HTR-8/SVneo (cell line): ENCODE measurements at regions not wholly inside any gene's neighbourhood (a gene's known extent, or its start where the extent isn't known, plus 50 kb on each side); places are given as distances from the start of the nearest gene placed in this dataset.
"Not testable (repeated sequence)": the region's sequence is repeated elsewhere in the genome, so short reads cannot be mapped to it uniquely, and the experiment has no call there.

ENCODE experiments used
- DNase-seq: peaks from one replicate; pipeline ENCODE4 v3.0.0; 2011; ENCODE audit warnings: low spot score, mixed read lengths; ENCODE audit not compliant: insufficient read length
- FAIRE-seq: peaks from 2 replicates; lab custom pipeline; 2011; peaks lifted over from hg19 to GRCh38; lab: Jason Lieb, UNC

DNA sequence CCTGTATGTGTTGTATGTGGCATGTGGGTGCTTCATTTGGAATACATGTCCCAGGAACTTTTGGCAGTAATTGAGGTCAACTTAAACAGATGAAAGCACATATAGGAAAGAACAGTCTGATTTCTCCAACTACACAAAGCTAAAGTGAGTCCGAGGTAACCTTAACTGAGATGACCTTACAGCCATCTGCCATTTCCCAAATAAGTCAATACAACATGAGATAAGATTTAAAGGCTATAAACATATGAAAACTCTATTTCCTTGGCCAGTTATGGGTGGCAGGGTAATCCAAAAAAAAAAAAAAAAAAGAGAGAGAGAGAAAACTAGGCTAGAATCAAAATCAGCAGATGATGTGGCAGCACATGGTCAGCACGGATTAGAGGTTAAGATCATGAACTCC lies 1068.3 kb downstream of the KHDRBS2 start:
- DNase-seq = no peak
- FAIRE-seq = no peak

DNA sequence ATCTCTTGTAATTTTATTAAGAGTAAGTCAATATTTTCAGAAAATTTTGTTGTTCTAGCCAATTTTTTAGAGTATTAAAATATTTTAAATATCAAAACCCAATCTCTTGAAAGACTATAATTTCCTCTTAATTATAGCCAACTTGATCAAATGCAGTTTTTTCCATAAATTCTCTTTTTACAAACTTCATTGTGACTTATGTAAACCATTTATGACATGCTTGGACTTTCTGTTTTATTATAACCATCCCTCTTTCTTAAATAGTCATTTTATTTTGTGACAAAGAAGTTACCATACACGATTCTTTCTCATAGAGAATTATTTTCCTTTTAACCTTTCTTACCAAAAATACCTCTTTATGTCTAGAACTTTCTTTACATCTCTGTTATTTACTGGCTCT lies 1075.5 kb downstream of the KHDRBS2 start:
- DNase-seq (no peak), FAIRE-seq (no peak)

DNA sequence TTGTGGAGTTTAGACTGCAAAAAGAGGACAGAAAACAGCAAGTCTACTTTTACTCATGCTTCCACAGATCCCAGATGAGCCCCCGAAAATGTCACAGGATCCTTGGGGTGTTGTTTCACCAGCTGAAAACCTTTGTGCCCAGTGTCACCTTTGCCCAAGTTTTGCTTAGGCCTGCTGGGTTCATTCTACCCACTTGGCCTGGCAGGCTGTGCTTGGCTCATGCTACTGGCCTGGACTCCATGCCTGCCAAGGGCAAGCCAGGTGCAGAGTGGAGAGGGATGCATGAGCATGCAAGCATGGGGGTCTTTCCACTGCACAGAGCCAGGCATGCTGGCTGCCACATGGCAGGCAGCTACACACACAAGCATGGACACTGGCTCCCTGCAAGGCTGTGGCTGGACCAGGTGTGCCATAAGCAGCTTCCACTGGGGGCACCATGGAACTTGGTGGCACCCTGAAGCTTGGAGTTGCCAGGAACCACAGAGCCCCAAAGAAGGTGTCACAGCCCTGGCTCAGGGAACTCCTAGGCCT lies 1082.0 kb downstream of the KHDRBS2 start:
- FAIRE-seq (no peak), DNase-seq (no peak)

DNA sequence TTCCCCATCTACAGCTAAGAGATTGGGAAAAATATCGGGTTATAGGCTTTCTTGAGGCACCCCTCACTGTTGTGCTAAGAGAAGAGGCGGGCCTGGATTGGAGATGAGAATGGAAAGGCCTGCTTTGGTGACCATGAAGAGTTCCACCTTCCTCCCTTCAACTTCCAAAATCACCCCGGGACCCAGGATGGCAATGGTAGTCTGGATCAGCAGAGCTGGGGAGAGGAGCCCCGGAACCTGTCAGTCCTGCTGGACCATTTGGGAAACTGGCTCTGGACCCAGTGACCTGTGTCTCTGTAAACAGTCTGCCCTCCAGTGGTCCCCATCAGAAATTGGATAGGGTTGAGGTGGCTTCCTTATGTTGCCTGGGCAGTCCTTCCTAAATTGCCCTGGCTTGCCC lies 1085.6 kb downstream of the KHDRBS2 start:
- DNase-seq (no peak), FAIRE-seq (no peak)

DNA sequence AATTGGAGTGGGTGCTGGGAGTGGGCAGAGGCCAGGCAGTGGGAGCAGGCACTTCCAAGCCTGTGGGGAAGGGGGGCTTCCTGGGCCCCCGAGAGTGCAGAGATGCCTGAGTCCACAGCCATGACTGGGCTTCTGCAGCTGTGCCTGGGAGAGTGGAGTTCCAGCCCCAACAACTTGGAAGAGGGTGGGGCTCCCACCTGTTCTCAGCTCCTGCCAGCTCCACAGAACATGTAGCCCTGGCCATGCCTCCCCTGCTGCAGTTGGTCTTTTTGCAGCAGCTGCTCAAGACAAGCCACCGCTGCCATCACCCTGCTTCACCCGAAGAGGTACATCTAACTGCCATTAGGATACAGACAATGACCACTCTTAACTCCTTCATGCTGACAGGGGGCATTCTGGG lies 1092.3 kb downstream of the KHDRBS2 start:
- no peak for DNase-seq
- no peak for FAIRE-seq

DNA sequence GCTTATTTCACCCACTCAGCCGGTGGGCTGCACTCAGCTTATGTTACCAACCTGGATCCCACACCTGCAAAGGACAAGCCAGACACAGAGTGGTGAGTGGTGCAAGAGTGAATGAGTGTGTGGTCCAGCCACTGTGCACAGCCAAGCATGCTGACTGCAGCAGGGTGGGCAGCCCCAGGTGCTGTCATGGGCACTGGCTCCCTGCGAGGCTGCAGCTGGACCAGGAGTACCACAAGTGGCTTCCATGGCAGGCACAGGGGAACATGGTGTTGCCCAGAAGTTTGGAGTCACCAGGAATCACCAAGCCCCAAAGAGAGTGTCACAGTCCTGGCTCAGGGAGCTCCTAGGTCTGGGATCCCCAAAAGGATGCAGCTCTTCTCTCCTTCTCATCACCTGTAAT lies 1093.4 kb downstream of the KHDRBS2 start:
- DNase-seq (no peak), FAIRE-seq (no peak)

DNA sequence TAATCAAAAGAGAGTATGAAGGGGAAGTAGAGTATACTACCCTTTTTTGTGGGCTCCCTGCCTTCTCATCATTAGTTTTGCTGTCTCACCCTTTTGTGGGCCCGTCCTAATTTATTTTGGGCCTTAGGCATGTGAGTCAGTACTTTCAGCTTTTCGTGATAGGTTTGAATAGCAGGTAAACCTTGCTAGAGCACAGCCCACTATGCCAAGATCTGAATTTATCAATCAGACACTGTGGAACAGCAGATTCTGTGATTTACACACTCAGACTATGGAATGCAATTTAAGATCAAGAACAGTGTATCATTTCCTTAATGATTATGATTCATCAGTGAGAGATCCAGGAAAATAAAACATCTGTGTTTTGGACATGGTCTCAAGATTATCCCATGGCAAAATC lies 1117.1 kb downstream of the KHDRBS2 start:
- FAIRE-seq = no peak
- no peak for DNase-seq

DNA sequence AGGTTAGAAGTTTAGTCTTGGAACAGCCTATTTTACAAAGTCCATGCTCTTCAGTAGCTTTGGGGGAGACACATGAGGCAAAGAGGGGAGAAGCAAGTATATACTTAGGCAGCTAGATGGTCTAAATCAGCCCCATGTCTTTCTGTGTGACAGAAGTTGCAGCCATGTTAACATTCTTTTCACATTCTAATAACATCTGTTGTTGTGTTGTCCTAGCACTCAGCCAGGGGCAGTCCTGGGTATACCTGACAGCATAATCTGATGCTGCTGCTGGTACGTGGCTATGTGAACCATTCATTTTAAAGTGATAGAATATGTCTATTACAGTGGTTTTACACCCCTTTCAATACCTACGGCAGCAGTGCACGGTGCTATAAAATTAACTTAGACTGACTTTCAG lies 1137.0 kb downstream of the KHDRBS2 start:
- peak; percentile 85 for FAIRE-seq
- not testable (repeated sequence) for DNase-seq

DNA sequence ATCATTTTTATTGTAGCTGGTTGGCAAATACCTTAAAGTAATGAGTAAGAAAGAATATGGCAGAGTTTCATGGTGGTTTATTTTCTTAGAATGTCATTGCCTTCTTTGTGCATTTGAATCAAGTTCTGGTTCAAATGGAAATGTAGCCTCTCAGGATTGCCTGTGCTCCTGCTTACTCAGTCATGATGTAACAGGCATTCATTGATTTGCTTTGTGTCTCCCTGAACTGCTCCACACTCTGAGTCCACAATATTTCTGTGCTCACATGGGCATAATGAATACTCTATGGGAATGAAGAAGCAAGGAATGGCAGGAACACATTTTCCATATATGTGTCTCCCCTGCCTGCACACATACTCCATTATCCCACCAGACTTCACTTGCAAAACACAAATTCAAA lies 1143.8 kb downstream of the KHDRBS2 start:
- FAIRE-seq = peak; percentile 86
- DNase-seq = not testable (repeated sequence)

DNA sequence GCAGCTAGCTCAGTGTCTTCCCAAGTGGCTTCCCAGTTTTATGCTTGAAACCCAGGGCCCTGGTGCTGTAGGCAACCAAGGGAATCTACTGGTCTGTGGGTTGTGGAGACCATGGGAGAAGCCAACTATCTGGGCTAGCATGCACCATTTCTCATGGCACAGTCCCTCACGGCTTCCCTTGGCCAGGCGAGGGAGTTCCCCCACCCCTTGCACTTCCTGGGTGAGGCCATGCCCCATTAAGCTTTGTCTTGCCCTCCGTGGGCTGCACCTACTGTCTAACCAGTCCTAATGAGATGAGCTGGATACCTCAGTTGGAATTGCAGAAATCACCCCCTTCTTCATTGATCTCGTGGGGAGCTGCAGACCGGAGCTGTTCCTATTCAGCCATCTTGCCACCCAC lies 1152.0 kb downstream of the KHDRBS2 start:
- DNase-seq (no peak), FAIRE-seq (no peak)

DNA sequence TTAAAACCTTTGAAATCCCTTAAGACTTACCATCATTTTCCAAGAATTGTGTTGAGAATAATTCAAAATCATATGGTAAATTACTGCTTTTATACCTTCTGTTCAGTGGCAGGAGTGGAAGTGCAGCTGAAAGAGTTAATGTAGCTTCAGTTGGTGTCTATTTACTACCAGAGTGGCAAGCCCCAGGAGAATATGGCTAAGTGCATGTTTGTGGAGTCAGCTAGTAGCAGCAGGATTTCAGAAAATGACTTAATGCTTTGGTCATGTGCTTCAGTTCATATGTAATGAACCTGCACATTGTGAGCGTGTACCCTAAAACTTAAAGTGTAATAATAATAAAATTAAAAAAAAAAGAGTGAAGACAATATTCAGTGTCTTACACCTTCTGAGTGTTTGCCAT lies 1171.8 kb downstream of the KHDRBS2 start:
- not testable (repeated sequence) for FAIRE-seq, DNase-seq

DNA sequence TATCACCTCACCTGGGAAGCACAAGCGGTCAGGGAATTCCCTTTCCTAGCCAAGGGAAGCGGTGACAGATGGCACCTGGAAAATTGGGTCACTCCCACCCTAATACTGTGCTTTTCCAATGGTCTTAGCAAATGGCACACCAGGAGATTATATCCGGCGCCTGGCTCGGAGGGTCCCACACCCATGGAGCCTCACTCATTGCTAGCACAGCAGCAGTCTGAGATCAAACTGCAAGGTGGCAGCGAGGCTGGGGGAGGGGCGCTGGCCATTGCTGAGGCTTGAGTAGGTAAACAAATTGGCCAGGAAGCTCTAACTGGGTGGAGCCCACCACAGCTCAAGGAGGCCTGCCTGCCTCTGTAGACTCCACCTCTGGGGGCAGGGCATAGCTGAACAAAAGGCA lies 1178.1 kb downstream of the KHDRBS2 start:
- not testable (repeated sequence) for DNase-seq, FAIRE-seq

DNA sequence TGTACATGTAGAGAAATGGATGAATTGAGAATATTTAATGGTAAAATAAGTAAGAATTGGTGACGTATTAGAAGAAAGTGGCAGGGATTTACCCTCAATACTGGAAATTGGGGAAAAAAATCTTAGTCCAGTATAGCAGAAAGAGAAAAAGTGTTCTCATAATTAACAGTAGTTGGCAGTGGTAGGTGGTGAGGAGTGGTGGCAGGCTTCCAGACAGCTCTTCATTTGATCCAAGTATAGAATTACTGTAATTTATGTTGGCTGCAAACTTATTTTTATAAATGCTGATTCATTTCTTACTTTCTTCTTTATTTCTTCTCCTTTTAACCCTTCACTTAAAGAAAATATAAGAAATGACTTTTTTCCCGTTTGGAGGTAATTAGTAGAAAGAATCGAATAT lies 1182.4 kb downstream of the KHDRBS2 start:
- not testable (repeated sequence) for DNase-seq, FAIRE-seq

DNA sequence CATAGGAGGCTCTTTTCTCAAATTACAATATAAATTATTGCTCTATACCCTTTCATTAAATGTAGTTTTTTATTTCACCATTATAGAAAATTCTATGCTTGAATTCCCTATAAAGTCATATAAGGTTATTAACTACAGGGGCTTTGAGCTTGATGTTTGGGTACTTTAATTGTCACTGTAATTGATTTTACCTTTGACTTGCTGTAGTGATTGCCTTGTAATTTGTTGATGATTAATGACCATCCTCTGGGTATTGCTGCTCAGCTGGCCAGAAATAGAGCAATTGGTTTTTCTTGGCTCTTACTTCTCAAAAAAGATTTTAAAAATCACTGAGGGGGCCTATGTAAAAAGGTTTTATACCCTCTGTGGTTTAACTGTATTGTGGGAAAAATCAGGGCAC lies 1186.0 kb downstream of the KHDRBS2 start:
- no peak for DNase-seq
- no peak for FAIRE-seq

DNA sequence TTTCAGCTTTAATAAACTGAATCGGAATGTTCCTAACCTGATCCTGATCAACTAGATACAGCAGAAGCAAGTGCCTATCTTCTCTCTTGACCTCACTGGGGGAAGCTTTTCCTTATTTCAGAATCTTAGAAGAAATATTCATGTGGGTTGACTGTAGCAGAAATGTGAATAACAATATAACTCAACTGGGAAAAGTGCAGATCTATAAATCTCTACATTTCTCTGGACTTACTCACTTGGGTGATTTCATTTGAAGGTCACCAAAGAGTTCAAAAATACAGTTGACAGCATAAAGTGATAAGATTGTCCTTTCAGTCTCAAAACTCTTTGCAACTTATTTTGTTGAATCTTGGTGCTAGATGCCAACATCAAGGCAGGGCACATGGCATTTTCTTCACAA lies 1186.5 kb downstream of the KHDRBS2 start:
- not testable (repeated sequence) for DNase-seq, FAIRE-seq

DNA sequence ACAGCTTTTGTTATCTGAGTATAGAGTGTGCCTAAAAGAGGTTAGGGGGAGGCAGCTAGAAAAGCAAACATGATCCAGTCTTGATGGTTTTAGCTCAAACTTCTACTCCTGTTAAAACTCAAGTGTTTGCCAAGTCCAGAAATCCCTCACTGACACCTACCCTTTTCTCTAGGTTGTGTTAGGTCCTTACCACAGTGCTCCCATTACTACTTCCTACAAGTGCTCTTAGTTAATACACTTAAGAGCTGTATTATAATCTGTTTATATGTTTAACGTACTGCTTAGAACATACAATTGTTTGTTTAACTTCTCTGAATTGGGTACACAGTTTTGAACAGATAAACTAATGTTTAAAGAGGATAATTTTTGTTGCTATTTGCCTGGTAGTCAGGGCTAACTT lies 1198.0 kb downstream of the KHDRBS2 start:
- not testable (repeated sequence) for DNase-seq, FAIRE-seq

DNA sequence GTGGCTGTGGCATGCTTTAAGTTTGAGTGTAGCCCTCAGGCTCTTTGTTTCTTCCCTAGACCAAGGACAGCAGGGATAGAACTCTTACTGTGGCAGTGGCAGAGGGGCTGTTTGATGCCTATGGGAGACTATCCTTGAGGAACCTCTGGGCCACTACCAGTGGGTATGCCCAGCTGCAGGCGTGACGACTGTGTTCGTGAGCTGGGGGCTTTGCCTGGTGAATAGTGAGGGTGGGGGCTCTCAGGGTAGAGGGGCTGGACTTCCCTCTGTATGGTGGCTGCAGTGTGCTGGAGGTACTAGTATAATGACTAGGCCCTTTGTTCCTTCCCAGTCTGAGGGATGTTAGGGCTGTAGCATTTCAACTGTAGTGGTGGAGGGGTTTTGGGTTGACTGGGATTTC lies 1242.0 kb downstream of the KHDRBS2 start:
- no peak for FAIRE-seq
- no peak for DNase-seq
